ENCODE measurements at regions not wholly inside any gene's neighbourhood (a gene's known extent, or its start where the extent isn't known, plus 50 kb on each side); places are given as distances from the start of the nearest gene placed in this dataset.

GRCh38 chr9:81289622-81290021 lies 399.7 kb downstream of the TLE1 start:
- TF ChIP-seq HCFC1 (IDR thresholded peaks at IDR 0.05; ENCODE audit: low read depth, low read length) (no peak), PTBP1 (IDR thresholded peaks at IDR 0.05; ENCODE audit: low read depth, low read length) (no peak), XRCC4 (IDR thresholded peaks at IDR 0.05; ENCODE audit: extremely low read depth, insufficient read depth, insufficient read length) (no peak)
